ENCODE measurements at regions not wholly inside any gene's neighbourhood (a gene's known extent, or its start where the extent isn't known, plus 50 kb on each side); places are given as distances from the start of the nearest gene placed in this dataset.

GRCh38 chr6:159463119-159463829, 229.8 kb downstream of the SOD2 start:
- Histone ChIP-seq H2AFZ (ENCODE audit: low read length) (no peak overlapping the region), H3K4me3 (ENCODE audit: low read depth, low read length, poor library complexity, severe bottlenecking) (no peak overlapping the region), H3K27ac (ENCODE audit: low read depth, low read length, poor library complexity, severe bottlenecking) (no peak overlapping the region), H3K36me3 (ENCODE audit: insufficient read depth, low read length) (no peaks in the 10 kb centered on the region), H3K9me3 (ENCODE audit: low read length) (no peaks in the 10 kb centered on the region), H3K9ac (ENCODE audit: low read length) (no peak overlapping the region), H3K4me2 (ENCODE audit: low read length) (no peak overlapping the region), H3K27me3 (ENCODE audit: insufficient read depth, low read length) (no peaks in the 10 kb centered on the region), H3K79me2 (ENCODE audit: insufficient read depth, low read length) (no peaks in the 10 kb centered on the region), H4K20me1 (ENCODE audit: insufficient read depth, low read length) (no peaks in the 10 kb centered on the region), H3F3A (ENCODE audit: insufficient read depth, low read length) (no peaks in the 10 kb centered on the region), H3K4me1 (ENCODE audit: insufficient read depth, low read length, severe bottlenecking) (peaks cover 9% of the 10 kb centered on the region), H3K9me2 (ENCODE audit: low read depth, low read length) (no peaks in the 10 kb centered on the region)
- TF ChIP-seq CTCF (IDR thresholded peaks at IDR 0.05; ENCODE audit: low read length), result peak; percentile 47; the same call in 1 of the 2 replicates
- no peak for TF ChIP-seq EZH2 (IDR thresholded peaks at IDR 0.05; ENCODE audit: borderline replicate concordance, low read length)

- H3K9me2 ChIP-seq (ENCODE audit: low read depth, low read length), result no peaks in the 10 kb centered on the region
Measured at GRCh38 chr6:159462431-159462830, 230.6 kb downstream of the SOD2 start.

GRCh38 chr6:159461998-159462397, 231.0 kb downstream of the SOD2 start:
- no peak overlapping the region for H2AFZ ChIP-seq (ENCODE audit: low read length)
- H4K20me1 ChIP-seq (ENCODE audit: insufficient read depth, low read length), result no peaks in the 10 kb centered on the region
- H3K79me2 ChIP-seq (ENCODE audit: insufficient read depth, low read length), result no peaks in the 10 kb centered on the region
- H3K27me3 ChIP-seq (ENCODE audit: insufficient read depth, low read length), result no peaks in the 10 kb centered on the region
- H3K9me3 ChIP-seq (ENCODE audit: low read length), result no peaks in the 10 kb centered on the region
- H3K4me1 ChIP-seq (ENCODE audit: insufficient read depth, low read length, severe bottlenecking), result no peaks in the 10 kb centered on the region
- H3K4me3 ChIP-seq (ENCODE audit: low read depth, low read length, poor library complexity, severe bottlenecking), result no peak overlapping the region
- H3K27ac ChIP-seq (ENCODE audit: low read depth, low read length, poor library complexity, severe bottlenecking), result no peak overlapping the region
- H3K9me2 ChIP-seq (ENCODE audit: low read depth, low read length), result no peaks in the 10 kb centered on the region
- no peaks in the 10 kb centered on the region for H3F3A ChIP-seq (ENCODE audit: insufficient read depth, low read length)
- no peaks in the 10 kb centered on the region for H3K36me3 ChIP-seq (ENCODE audit: insufficient read depth, low read length)
- no peak for TF ChIP-seq EZH2 (IDR thresholded peaks at IDR 0.05; ENCODE audit: borderline replicate concordance, low read length)
- TF ChIP-seq CTCF (IDR thresholded peaks at IDR 0.05; ENCODE audit: low read length), result no peak
- H3K4me2 ChIP-seq (ENCODE audit: low read length), result no peak overlapping the region
- H3K9ac ChIP-seq (ENCODE audit: low read length), result no peak overlapping the region

More at GRCh38 chr6:159462431-159462830, 230.6 kb downstream of the SOD2 start:
- H3K9me3 ChIP-seq (ENCODE audit: low read length), result no peaks in the 10 kb centered on the region
- TF ChIP-seq CTCF (IDR thresholded peaks at IDR 0.05; ENCODE audit: low read length) (no peak), EZH2 (IDR thresholded peaks at IDR 0.05; ENCODE audit: borderline replicate concordance, low read length) (no peak)
- H4K20me1 ChIP-seq (ENCODE audit: insufficient read depth, low read length), result no peaks in the 10 kb centered on the region
- no peaks in the 10 kb centered on the region for H3K79me2 ChIP-seq (ENCODE audit: insufficient read depth, low read length)
- no peaks in the 10 kb centered on the region for H3K36me3 ChIP-seq (ENCODE audit: insufficient read depth, low read length)
- H2AFZ ChIP-seq (ENCODE audit: low read length), result no peak overlapping the region
- no peak overlapping the region for H3K27ac ChIP-seq (ENCODE audit: low read depth, low read length, poor library complexity, severe bottlenecking)
- H3K4me3 ChIP-seq (ENCODE audit: low read depth, low read length, poor library complexity, severe bottlenecking), result no peak overlapping the region
- H3K27me3 ChIP-seq (ENCODE audit: insufficient read depth, low read length), result no peaks in the 10 kb centered on the region
- H3K4me2 ChIP-seq (ENCODE audit: low read length), result no peak overlapping the region
- no peaks in the 10 kb centered on the region for H3F3A ChIP-seq (ENCODE audit: insufficient read depth, low read length)
- peaks cover 2% of the 10 kb centered on the region for H3K4me1 ChIP-seq (ENCODE audit: insufficient read depth, low read length, severe bottlenecking)
- no peak overlapping the region for H3K9ac ChIP-seq (ENCODE audit: low read length)
